HCT116 (cell line): ENCODE measurements at regions not wholly inside any gene's neighbourhood (a gene's known extent, or its start where the extent isn't known, plus 50 kb on each side); places are given as distances from the start of the nearest gene placed in this dataset.

Experiments used
- CBX3 ChIP-seq: IDR thresholded peaks from 2 replicates; pipeline ENCODE4 v1.6.1; 2012; ENCODE audit warnings: low read depth
- ELF1 ChIP-seq: IDR thresholded peaks from 2 replicates; pipeline ENCODE4 v1.6.1; 2012; ENCODE audit warnings: low read depth, borderline replicate concordance
- EZH2 ChIP-seq: fragments of 200-600 bp; sonication (generic); IDR thresholded peaks from 2 replicates; pipeline ENCODE4 v1.6.1; 2017; ENCODE audit warnings: antibody characterized with exemption, mixed run types
- POLR2A ChIP-seq: IDR thresholded peaks from 2 replicates; pipeline ENCODE4 v1.7.0; 2011; ENCODE audit warnings: borderline replicate concordance; ENCODE audit not compliant: insufficient read depth, insufficient read length; ENCODE audit errors: extremely low read depth
- TF ChIP-seq, protein P1 (sequence below), 3 experiments: fragments of 200-600 bp in 1 of 3; sonication (generic) in 1 of 3; IDR thresholded peaks in 2 of 3; conservative IDR thresholded peaks in 1 of 3; 2 replicates each; pipeline ENCODE4 v1.5.1; 2012 to 2017; ENCODE audit warnings: low read depth in 2 of 3, low read length in 2 of 3, antibody characterized with exemption in 1 of 3, borderline replicate concordance in 1 of 3, control low read depth in 1 of 3, mild to moderate bottlenecking in 1 of 3, mixed read lengths in 1 of 3, mixed run types in 1 of 3, moderate library complexity in 1 of 3; ENCODE audit not compliant: insufficient read depth in 1 of 3

DNA sequence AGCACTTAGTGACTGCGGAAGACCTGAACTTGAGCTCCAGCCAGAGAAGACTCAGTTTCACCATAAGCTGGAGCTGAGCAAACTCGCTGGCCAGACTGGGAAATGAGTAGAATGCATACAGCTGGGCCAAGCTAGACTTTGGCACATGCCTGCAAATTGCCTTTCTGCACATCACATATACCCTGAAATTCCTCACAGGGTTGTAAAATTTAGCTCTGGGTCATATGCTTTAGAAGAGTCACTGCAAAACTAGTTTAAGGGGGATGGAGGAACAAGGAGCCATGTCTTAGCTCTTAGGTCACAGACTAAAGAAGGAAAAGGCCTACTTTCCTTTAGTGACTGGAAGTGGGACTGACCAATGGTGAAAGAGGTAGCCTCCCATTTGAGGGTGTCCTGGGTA lies 67.6 kb downstream of the PPP1R3C start:
- TF ChIP-seq, protein P1, sequence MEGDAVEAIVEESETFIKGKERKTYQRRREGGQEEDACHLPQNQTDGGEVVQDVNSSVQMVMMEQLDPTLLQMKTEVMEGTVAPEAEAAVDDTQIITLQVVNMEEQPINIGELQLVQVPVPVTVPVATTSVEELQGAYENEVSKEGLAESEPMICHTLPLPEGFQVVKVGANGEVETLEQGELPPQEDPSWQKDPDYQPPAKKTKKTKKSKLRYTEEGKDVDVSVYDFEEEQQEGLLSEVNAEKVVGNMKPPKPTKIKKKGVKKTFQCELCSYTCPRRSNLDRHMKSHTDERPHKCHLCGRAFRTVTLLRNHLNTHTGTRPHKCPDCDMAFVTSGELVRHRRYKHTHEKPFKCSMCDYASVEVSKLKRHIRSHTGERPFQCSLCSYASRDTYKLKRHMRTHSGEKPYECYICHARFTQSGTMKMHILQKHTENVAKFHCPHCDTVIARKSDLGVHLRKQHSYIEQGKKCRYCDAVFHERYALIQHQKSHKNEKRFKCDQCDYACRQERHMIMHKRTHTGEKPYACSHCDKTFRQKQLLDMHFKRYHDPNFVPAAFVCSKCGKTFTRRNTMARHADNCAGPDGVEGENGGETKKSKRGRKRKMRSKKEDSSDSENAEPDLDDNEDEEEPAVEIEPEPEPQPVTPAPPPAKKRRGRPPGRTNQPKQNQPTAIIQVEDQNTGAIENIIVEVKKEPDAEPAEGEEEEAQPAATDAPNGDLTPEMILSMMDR (IDR thresholded peaks at IDR 0.05 in 2 of 3, conservative IDR thresholded peaks at IDR 0.05 in 1 of 3; ENCODE audit: borderline replicate concordance in 1 of 3, insufficient read depth in 1 of 3, low read depth in 2 of 3, low read length in 2 of 3): no peak
- TF ChIP-seq CBX3 (no peak), EZH2 (no peak), POLR2A (no peak), ELF1 (no peak)
